ENCODE measurements at regions not wholly inside any gene's neighbourhood (a gene's known extent, or its start where the extent isn't known, plus 50 kb on each side); places are given as distances from the start of the nearest gene placed in this dataset.

DNA sequence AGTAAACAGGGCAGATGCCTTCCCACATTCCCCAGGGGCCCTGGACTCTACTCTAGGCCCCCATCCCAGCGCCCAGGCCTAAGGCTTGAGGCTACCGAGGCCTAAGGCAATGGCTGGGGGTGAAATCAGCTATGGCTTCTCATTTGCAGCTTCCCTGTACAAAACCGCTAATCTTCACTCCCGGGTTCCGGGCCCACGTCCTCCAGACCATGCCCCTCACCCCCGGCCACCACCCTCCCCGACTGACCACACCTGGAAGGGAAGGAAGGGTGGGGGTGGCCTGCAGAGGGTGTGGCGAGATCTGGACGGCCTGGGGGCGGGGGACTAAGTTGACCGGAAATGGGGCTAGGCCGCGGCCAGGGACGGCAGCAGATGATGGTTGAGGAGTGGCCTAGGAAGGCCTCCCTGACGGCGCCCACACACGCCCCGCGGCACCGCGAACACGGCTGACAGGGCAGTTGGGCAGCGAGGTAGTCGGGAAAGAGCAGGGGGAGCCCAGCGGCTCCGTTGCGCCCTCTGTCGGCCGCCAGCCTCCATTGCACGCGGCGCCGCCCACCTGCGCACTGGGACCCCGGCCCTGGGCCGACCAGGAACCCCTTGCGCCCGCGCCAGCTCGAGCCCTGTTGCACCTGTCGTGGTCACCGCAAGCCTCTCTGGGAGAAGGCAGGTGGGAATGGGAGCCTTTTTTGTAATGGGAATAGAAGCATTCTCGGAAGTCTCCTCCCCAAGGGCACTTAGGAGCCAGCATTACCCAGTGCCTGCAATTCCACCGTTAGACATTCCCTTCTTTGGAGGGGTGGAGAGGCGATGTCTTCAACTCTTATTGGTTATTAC, 95.9 kb upstream of the CALM2 start (continued):
- TF ChIP-seq, protein P1, sequence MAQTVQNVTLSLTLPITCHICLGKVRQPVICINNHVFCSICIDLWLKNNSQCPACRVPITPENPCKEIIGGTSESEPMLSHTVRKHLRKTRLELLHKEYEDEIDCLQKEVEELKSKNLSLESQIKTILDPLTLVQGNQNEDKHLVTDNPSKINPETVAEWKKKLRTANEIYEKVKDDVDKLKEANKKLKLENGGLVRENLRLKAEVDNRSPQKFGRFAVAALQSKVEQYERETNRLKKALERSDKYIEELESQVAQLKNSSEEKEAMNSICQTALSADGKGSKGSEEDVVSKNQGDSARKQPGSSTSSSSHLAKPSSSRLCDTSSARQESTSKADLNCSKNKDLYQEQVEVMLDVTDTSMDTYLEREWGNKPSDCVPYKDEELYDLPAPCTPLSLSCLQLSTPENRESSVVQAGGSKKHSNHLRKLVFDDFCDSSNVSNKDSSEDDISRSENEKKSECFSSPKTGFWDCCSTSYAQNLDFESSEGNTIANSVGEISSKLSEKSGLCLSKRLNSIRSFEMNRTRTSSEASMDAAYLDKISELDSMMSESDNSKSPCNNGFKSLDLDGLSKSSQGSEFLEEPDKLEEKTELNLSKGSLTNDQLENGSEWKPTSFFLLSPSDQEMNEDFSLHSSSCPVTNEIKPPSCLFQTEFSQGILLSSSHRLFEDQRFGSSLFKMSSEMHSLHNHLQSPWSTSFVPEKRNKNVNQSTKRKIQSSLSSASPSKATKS (CRISPR knock-in tag; IDR thresholded peaks at IDR 0.05) = no peak
- TF ChIP-seq KLF13 (tag; IDR thresholded peaks at IDR 0.05; ENCODE audit: borderline replicate concordance, low read depth) (peak; percentile 91), MTA1 (IDR thresholded peaks at IDR 0.05; ENCODE audit: borderline replicate concordance) (peak; percentile 53), GABPB1 (CRISPR knock-in tag; IDR thresholded peaks at IDR 0.05) (peak; percentile 87), GATAD2A (IDR thresholded peaks at IDR 0.05) (peak; percentile 76; the same call in 1 of the 2 replicates), POLR3G (IDR thresholded peaks at IDR 0.05; ENCODE audit: extremely low read depth, insufficient read length, insufficient replicate concordance) (no peak), HMG20A (CRISPR knock-in tag; conservative IDR thresholded peaks at IDR 0.05) (no peak), KHSRP (IDR thresholded peaks at IDR 0.05) (no peak), POLR2B (IDR thresholded peaks at IDR 0.05; ENCODE audit: low read depth, partially characterized antibody) (peak; percentile 26), KLF1 (tag; IDR thresholded peaks at IDR 0.05) (peak; percentile 58; the same call in 1 of the 2 replicates), PCBP2 (IDR thresholded peaks at IDR 0.05; ENCODE audit: low read depth, low read length, poor library complexity, severe bottlenecking) (no peak), MAFF (IDR thresholded peaks at IDR 0.05; ENCODE audit: low read length) (no peak), GATA2 (CRISPR knock-in tag; IDR thresholded peaks at IDR 0.05) (no peak), SIN3A (IDR thresholded peaks at IDR 0.05; ENCODE audit: borderline replicate concordance in 2 of 2, control insufficient read depth in 1 of 2, low read depth in 2 of 2, low read length in 2 of 2) (peak in 1 of 2 experiments; percentile 33; a peak in 1 of 4 replicates), CBX3 (IDR thresholded peaks at IDR 0.05; ENCODE audit: borderline replicate concordance in 1 of 2, low read length in 2 of 2) (peak in 1 of 2 experiments; percentile 27; a peak in 1 of 3 replicates), SMARCA5 (IDR thresholded peaks at IDR 0.05) (no peak), MYC (IDR thresholded peaks at IDR 0.05; ENCODE audit: low read depth, low read length) (peak; percentile 63), MYC (CRISPR knock-in tag; IDR thresholded peaks at IDR 0.05; ENCODE audit: borderline replicate concordance, low read depth) (peak; percentile 64; the same call in 1 of the 2 replicates), RNF2 (IDR thresholded peaks at IDR 0.05) (0 out of 2 replicates have a peak, but pooled peaks have one; percentile 12)
- TF ChIP-seq, protein P2, sequence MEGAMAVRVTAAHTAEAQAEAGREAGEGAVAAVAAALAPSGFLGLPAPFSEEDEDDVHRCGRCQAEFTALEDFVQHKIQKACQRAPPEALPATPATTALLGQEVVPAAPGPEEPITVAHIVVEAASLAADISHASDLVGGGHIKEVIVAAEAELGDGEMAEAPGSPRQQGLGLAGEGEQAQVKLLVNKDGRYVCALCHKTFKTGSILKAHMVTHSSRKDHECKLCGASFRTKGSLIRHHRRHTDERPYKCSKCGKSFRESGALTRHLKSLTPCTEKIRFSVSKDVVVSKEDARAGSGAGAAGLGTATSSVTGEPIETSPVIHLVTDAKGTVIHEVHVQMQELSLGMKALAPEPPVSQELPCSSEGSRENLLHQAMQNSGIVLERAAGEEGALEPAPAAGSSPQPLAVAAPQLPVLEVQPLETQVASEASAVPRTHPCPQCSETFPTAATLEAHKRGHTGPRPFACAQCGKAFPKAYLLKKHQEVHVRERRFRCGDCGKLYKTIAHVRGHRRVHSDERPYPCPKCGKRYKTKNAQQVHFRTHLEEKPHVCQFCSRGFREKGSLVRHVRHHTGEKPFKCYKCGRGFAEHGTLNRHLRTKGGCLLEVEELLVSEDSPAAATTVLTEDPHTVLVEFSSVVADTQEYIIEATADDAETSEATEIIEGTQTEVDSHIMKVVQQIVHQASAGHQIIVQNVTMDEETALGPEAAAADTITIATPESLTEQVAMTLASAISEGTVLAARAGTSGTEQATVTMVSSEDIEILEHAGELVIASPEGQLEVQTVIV (CRISPR knock-in tag; IDR thresholded peaks at IDR 0.05; ENCODE audit: borderline replicate concordance) = no peak
- TF ChIP-seq, protein P3, sequence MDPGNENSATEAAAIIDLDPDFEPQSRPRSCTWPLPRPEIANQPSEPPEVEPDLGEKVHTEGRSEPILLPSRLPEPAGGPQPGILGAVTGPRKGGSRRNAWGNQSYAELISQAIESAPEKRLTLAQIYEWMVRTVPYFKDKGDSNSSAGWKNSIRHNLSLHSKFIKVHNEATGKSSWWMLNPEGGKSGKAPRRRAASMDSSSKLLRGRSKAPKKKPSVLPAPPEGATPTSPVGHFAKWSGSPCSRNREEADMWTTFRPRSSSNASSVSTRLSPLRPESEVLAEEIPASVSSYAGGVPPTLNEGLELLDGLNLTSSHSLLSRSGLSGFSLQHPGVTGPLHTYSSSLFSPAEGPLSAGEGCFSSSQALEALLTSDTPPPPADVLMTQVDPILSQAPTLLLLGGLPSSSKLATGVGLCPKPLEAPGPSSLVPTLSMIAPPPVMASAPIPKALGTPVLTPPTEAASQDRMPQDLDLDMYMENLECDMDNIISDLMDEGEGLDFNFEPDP (CRISPR knock-in tag; IDR thresholded peaks at IDR 0.05) = no peak
- TF ChIP-seq, protein P4, sequence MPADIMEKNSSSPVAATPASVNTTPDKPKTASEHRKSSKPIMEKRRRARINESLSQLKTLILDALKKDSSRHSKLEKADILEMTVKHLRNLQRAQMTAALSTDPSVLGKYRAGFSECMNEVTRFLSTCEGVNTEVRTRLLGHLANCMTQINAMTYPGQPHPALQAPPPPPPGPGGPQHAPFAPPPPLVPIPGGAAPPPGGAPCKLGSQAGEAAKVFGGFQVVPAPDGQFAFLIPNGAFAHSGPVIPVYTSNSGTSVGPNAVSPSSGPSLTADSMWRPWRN (IDR thresholded peaks at IDR 0.05; ENCODE audit: low read depth) = no peak

Measured in K562 (cell line).